ENCODE measurements at regions not wholly inside any gene's neighbourhood (a gene's known extent, or its start where the extent isn't known, plus 50 kb on each side); places are given as distances from the start of the nearest gene placed in this dataset.

- Histone ChIP-seq H3K4me2 (ENCODE audit: control insufficient read depth, extremely low read depth, insufficient read depth, low read depth, low read length) (no peak overlapping the region), H3K36me3 (ENCODE audit: control insufficient read depth in 2 of 2, extremely low read depth in 1 of 2, insufficient read depth in 2 of 2, low read length in 2 of 2) (no peaks in the 10 kb centered on the region), H3K9ac (ENCODE audit: control insufficient read depth, extremely low read depth, insufficient read depth, low read length) (no peak overlapping the region), H3K9me1 (ENCODE audit: control insufficient read depth, extremely low read depth, insufficient read depth, low read length) (no peaks in the 10 kb centered on the region), H3K4me3 (ENCODE audit: control insufficient read depth in 2 of 3, extremely low read depth in 1 of 3, insufficient read depth in 2 of 3, low read depth in 1 of 3, low read length in 3 of 3) (no peak overlapping the region), H3K27me3 (ENCODE audit: control insufficient read depth, extremely low read depth, insufficient read depth, low read length) (no peaks in the 10 kb centered on the region), H2AFZ (ENCODE audit: control insufficient read depth, low read length) (no peak overlapping the region), H3K9me3 (ENCODE audit: control insufficient read depth, low read depth, low read length) (no peaks in the 10 kb centered on the region), H4K20me1 (ENCODE audit: control insufficient read depth, extremely low read depth, insufficient read depth, low read length) (no peaks in the 10 kb centered on the region), H3K4me1 (ENCODE audit: control insufficient read depth, extremely low read depth, insufficient read depth, low read length) (no peaks in the 10 kb centered on the region), H3K27ac (ENCODE audit: control insufficient read depth, insufficient read depth, low read length) (no peak overlapping the region), H3K79me2 (ENCODE audit: control insufficient read depth, insufficient read depth, low read length) (no peaks in the 10 kb centered on the region)
- dilution Hi-C loops (cut with MboI; ENCODE audit: extremely low pct_ligation_motif_present, low sequenced_read_pairs) = no loop called here
- FAIRE-seq (no peak), DNase-seq (ENCODE audit: low read depth, low spot score) (no peak)
- TF ChIP-seq CTCF (optimal IDR thresholded peaks at IDR 0.05 in 1 of 3, IDR thresholded peaks at IDR 0.05 in 1 of 3, conservative IDR thresholded peaks at IDR 0.05 in 1 of 3; ENCODE audit: extremely low read depth in 1 of 3, insufficient read depth in 2 of 3, low read length in 3 of 3) = no peak
- no peak for TF ChIP-seq EZH2 (IDR thresholded peaks at IDR 0.05; ENCODE audit: low read length)
These were observed 701.9 kb upstream of the ACTRT1 start for GRCh38 chrX:128754130-128754529.

- no peak for FAIRE-seq
These were observed 687.3 kb upstream of the ACTRT1 start for GRCh38 chrX:128739539-128739938.

More at GRCh38 chrX:128739539-128739938, 687.3 kb upstream of the ACTRT1 start:
- Histone ChIP-seq H4K20me1 (ENCODE audit: control insufficient read depth, extremely low read depth, insufficient read depth, low read length) (no peaks in the 10 kb centered on the region), H3K9me1 (ENCODE audit: control insufficient read depth, extremely low read depth, insufficient read depth, low read length) (no peaks in the 10 kb centered on the region), H3K9ac (ENCODE audit: control insufficient read depth, extremely low read depth, insufficient read depth, low read length) (no peak overlapping the region), H3K4me1 (ENCODE audit: control insufficient read depth, extremely low read depth, insufficient read depth, low read length) (no peaks in the 10 kb centered on the region), H3K36me3 (ENCODE audit: control insufficient read depth in 2 of 2, extremely low read depth in 1 of 2, insufficient read depth in 2 of 2, low read length in 2 of 2) (no peaks in the 10 kb centered on the region), H3K79me2 (ENCODE audit: control insufficient read depth, insufficient read depth, low read length) (no peaks in the 10 kb centered on the region), H3K9me3 (ENCODE audit: control insufficient read depth, low read depth, low read length) (no peaks in the 10 kb centered on the region), H3K27me3 (ENCODE audit: control insufficient read depth, extremely low read depth, insufficient read depth, low read length) (no peaks in the 10 kb centered on the region), H3K27ac (ENCODE audit: control insufficient read depth, insufficient read depth, low read length) (no peak overlapping the region), H2AFZ (ENCODE audit: control insufficient read depth, low read length) (no peak overlapping the region), H3K4me3 (ENCODE audit: control insufficient read depth in 2 of 3, extremely low read depth in 1 of 3, insufficient read depth in 2 of 3, low read depth in 1 of 3, low read length in 3 of 3) (no peak overlapping the region), H3K4me2 (ENCODE audit: control insufficient read depth, extremely low read depth, insufficient read depth, low read depth, low read length) (no peak overlapping the region)
- no peak for DNase-seq (ENCODE audit: low read depth, low spot score)
- no peak for TF ChIP-seq CTCF (optimal IDR thresholded peaks at IDR 0.05 in 1 of 3, IDR thresholded peaks at IDR 0.05 in 1 of 3, conservative IDR thresholded peaks at IDR 0.05 in 1 of 3; ENCODE audit: extremely low read depth in 1 of 3, insufficient read depth in 2 of 3, low read length in 3 of 3)
- TF ChIP-seq EZH2 (IDR thresholded peaks at IDR 0.05; ENCODE audit: low read length) = no peak
- dilution Hi-C loops (cut with MboI; ENCODE audit: extremely low pct_ligation_motif_present, low sequenced_read_pairs) = no loop called here

All from keratinocyte (primary cell).